K562 (cell line): ENCODE measurements at regions not wholly inside any gene's neighbourhood (a gene's known extent, or its start where the extent isn't known, plus 50 kb on each side); places are given as distances from the start of the nearest gene placed in this dataset.

Experiments used
- ATAC-seq: fragments of 200-7000 bp; cut with Tn5 transposase; 3 replicates; pipeline ENCODE4 v1.9.1; 2020; ENCODE audit warnings: moderate library complexity
- BruUV-seq: library from RNA; stranded (reverse); fragments of 400-500 nt; replicated peaks from 2 replicates; lab custom pipeline; 2021; lab: Mats Ljungman, UMichigan
- CTCF ChIA-PET: fragments of 300-600 bp; formaldehyde crosslinking; extraction: SDS; loops from one replicate; lab custom pipeline; 2021; ENCODE audit warnings: low intra/inter-chr PET ratio; lab: Yijun Ruan, JAX
- POLR2A ChIA-PET: fragments of 300-600, 350-650 bp; sonication (Branson Sonifier 250); formaldehyde crosslinking; extraction: SDS; loops from one replicate; lab custom pipeline; 2021; ENCODE audit warnings: antibody characterized with exemption, inconsistent platforms; lab: Yijun Ruan, JAX
- DNase-seq, 4 experiments: peaks; one replicate each; pipeline versions ENCODE4 v3.0.0 to v3.0.0-alpha.2; 2011 to 2018; ENCODE audit warnings: low spot score in 3 of 4, mixed read lengths in 3 of 4; ENCODE audit errors: extremely low read depth in 1 of 4
- FAIRE-seq: peaks from 2 replicates; lab custom pipeline; 2011; peaks lifted over from hg19 to GRCh38; lab: Jason Lieb, UNC
- H2AFZ ChIP-seq: 2 replicates; pipeline ENCODE4 v1.6.0; 2011; ENCODE audit warnings: low read depth, low read length, control low read depth, inconsistent platforms
- H3K27ac ChIP-seq: fragments of 200-600 bp; 3 replicates; pipeline ENCODE4 v1.8.0; 2011; ENCODE audit warnings: low read depth, mild to moderate bottlenecking, control low read depth, inconsistent platforms, low read length, moderate library complexity, mixed read lengths; ENCODE audit errors: extremely low read depth
- H3K27me3 ChIP-seq, 2 experiments: fragments of 300-600 bp in 1 of 2; 2 replicates in 1 of 2; 3 replicates in 1 of 2; pipeline versions ENCODE4 v1.6.0 to v1.8.0; 2011; ENCODE audit warnings: inconsistent platforms in 2 of 2, low read length in 2 of 2, mild to moderate bottlenecking in 1 of 2, mixed read lengths in 1 of 2, moderate library complexity in 1 of 2; ENCODE audit not compliant: control insufficient read depth in 2 of 2, insufficient read depth in 2 of 2
- H3K36me3 ChIP-seq: fragments of 300-600 bp; 3 replicates; pipeline ENCODE4 v1.8.0; 2011; ENCODE audit warnings: mild to moderate bottlenecking, low read length, inconsistent platforms; ENCODE audit not compliant: control insufficient read depth, insufficient read depth
- H3K4me1 ChIP-seq, 2 experiments: fragments of 200-600 bp in 1 of 2; replicated peaks in 1 of 2; 2 replicates in 1 of 2; 3 replicates in 1 of 2; pipeline versions ENCODE4 v1.5.1 to v1.8.0; 2011; ENCODE audit warnings: inconsistent platforms in 2 of 2, low read length in 2 of 2, mild to moderate bottlenecking in 1 of 2, mixed read lengths in 1 of 2, moderate library complexity in 1 of 2; ENCODE audit not compliant: control insufficient read depth in 2 of 2, insufficient read depth in 2 of 2
- H3K4me2 ChIP-seq: 2 replicates; pipeline ENCODE4 v1.6.1; 2011; ENCODE audit warnings: low read length, control low read depth, inconsistent platforms, mixed read lengths; ENCODE audit not compliant: insufficient read depth
- H3K4me3 ChIP-seq: fragments of 200-600 bp; sonication (generic), shearing (Covaris generic); 2 replicates; pipeline ENCODE4 v1.5.1; 2016; ENCODE audit warnings: control low read depth, inconsistent platforms
- H3K79me2 ChIP-seq: fragments of 200-600 bp; 3 replicates; pipeline ENCODE4 v1.8.0; 2011; ENCODE audit warnings: low read length, inconsistent platforms; ENCODE audit not compliant: control insufficient read depth, insufficient read depth
- H3K9ac ChIP-seq, 2 experiments: 2 replicates each; pipeline versions ENCODE4 v1.6.0 to v1.6.1; 2011; ENCODE audit warnings: low read depth in 2 of 2, low read length in 2 of 2, control low read depth in 1 of 2, inconsistent platforms in 1 of 2, mild to moderate bottlenecking in 1 of 2, mixed read lengths in 1 of 2; ENCODE audit not compliant: insufficient read depth in 1 of 2
- H3K9me1 ChIP-seq: one replicate; pipeline ENCODE4 v1.6.0; 2011; ENCODE audit warnings: inconsistent platforms, mild to moderate bottlenecking, low read length, moderate library complexity; ENCODE audit not compliant: control insufficient read depth, insufficient read depth
- H3K9me3 ChIP-seq: replicated peaks from 2 replicates; pipeline ENCODE4 v1.5.1; 2011; ENCODE audit warnings: low read depth, low read length, inconsistent platforms; ENCODE audit not compliant: control insufficient read depth, insufficient read depth
- H4K20me1 ChIP-seq: replicated peaks from 2 replicates; pipeline ENCODE4 v1.6.1; 2011; ENCODE audit warnings: low read length, inconsistent platforms, mixed read lengths; ENCODE audit not compliant: control insufficient read depth, insufficient read depth
- AFF1 ChIP-seq, 2 experiments: fragments of 450-650 bp; IDR thresholded peaks; 2 replicates each; pipeline ENCODE4 v1.6.1; 2018; ENCODE audit warnings: mild to moderate bottlenecking in 2 of 2, low read depth in 1 of 2; ENCODE audit not compliant: partially characterized antibody in 2 of 2
- CCAR2 ChIP-seq: fragments of 200-400 bp; formaldehyde crosslinking; IDR thresholded peaks from 2 replicates; pipeline ENCODE4 v1.6.1; 2017; ENCODE audit warnings: mild to moderate bottlenecking, low read depth, low read length
- CXXC5 ChIP-seq: fragments of 250-450 bp; sonication (Bioruptor Pico); IDR thresholded peaks from 2 replicates; pipeline ENCODE4 v1.8.0; 2022; ENCODE audit warnings: inconsistent platforms, mild to moderate bottlenecking, moderate library complexity
- GTF2A2 ChIP-seq: IDR thresholded peaks from 2 replicates; pipeline ENCODE4 v1.6.1; 2016; ENCODE audit warnings: mild to moderate bottlenecking, missing genetic modification characterization, missing compliant biosample characterization
- KAT2B ChIP-seq: IDR thresholded peaks from one replicate; pipeline ENCODE4 v1.6.1; 2012; ENCODE audit warnings: low read depth, mild to moderate bottlenecking, control low read depth, inconsistent platforms, low read length, moderate library complexity
- MEF2D ChIP-seq: conservative IDR thresholded peaks from 2 replicates; pipeline ENCODE4 v1.6.1; 2016; ENCODE audit warnings: low read depth, missing genetic modification characterization, missing compliant biosample characterization
- NR2C1 ChIP-seq, 2 experiments: fragments of 450-650 bp; IDR thresholded peaks; 2 replicates each; pipeline ENCODE4 v1.6.1; 2017; ENCODE audit warnings: mild to moderate bottlenecking in 2 of 2, antibody characterized with exemption in 1 of 2, inconsistent platforms in 1 of 2, missing compliant biosample characterization in 1 of 2, missing genetic modification characterization in 1 of 2
- RFX5 ChIP-seq: IDR thresholded peaks from 2 replicates; pipeline ENCODE4 v1.6.1; 2011; ENCODE audit warnings: low read depth, mild to moderate bottlenecking, improper control_type of control experiment, low read length
- SMARCA5 ChIP-seq: fragments of 450-650 bp; IDR thresholded peaks from 2 replicates; pipeline ENCODE4 v1.6.1; 2016
- ZFX ChIP-seq: sonication (generic); formaldehyde crosslinking; IDR thresholded peaks from 2 replicates; pipeline ENCODE4 v1.8.0; 2022; ENCODE audit warnings: mild to moderate bottlenecking, missing genetic modification reagents, moderate library complexity
- ZNF134 ChIP-seq: fragments of 250-450 bp; sonication (Bioruptor Pico); conservative IDR thresholded peaks from 2 replicates; pipeline ENCODE4 v1.4.0; 2020
- ZNF253 ChIP-seq: fragments of 250-450 bp; sonication (Bioruptor Pico); conservative IDR thresholded peaks from 2 replicates; pipeline ENCODE4 v1.6.1; 2021; ENCODE audit warnings: mild to moderate bottlenecking
- ZNF280B ChIP-seq: fragments of 250-450 bp; sonication (Bioruptor Pico); IDR thresholded peaks from 2 replicates; pipeline ENCODE4 v1.5.1; 2021; ENCODE audit warnings: mild to moderate bottlenecking
- ZNF699 ChIP-seq: fragments of 250-450 bp; sonication (Bioruptor Pico); IDR thresholded peaks from 2 replicates; pipeline ENCODE4 v1.8.0; 2021; ENCODE audit warnings: mild to moderate bottlenecking, moderate library complexity; ENCODE audit not compliant: insufficient replicate concordance
- ZSCAN29 ChIP-seq: fragments of 450-650 bp; IDR thresholded peaks from 2 replicates; pipeline ENCODE4 v1.6.1; 2017
- WGBS: fragments of 100-300 bp; shearing (Covaris generic); methylation state at CpG from one replicate; pipeline ENCODE4 v1.1.6; 2016; ENCODE audit warnings: low coverage, mixed read lengths; ENCODE audit not compliant: insufficient coverage; ENCODE audit errors: missing lambda C conversion rate; 5-methylcytosine and 5-hydroxymethylcytosine counted together
- in situ Hi-C: fragments of 300-500 bp; cut with MboI; formaldehyde crosslinking; loops from 4 replicates; pipeline ENCODE4 v1.15.0; 2018; ENCODE audit warnings: inconsistent platforms, mixed read lengths
- intact Hi-C: fragments of 100-400 bp; cut with micrococcal nuclease; formaldehyde crosslinking; loops from 2 replicates; pipeline ENCODE4 v1.14.2; 2022
- TF ChIP-seq, protein P1 (sequence below): sonication (generic); formaldehyde crosslinking; IDR thresholded peaks from 2 replicates; pipeline ENCODE4 v1.8.0; 2023; ENCODE audit warnings: mild to moderate bottlenecking, missing genetic modification reagents

- Histone ChIP-seq H3K27ac (no peak overlapping the region), H3K9me3 (no peaks in the 10 kb centered on the region), H3K4me2 (no peak overlapping the region), H3K27me3 (no peaks in the 10 kb centered on the region), H3K36me3 (no peaks in the 10 kb centered on the region), H3K4me1 (no peaks in the 10 kb centered on the region), H3K9me1 (no peaks in the 10 kb centered on the region), H3K4me3 (no peak overlapping the region), H3K79me2 (no peaks in the 10 kb centered on the region), H3K9ac (no peak overlapping the region), H2AFZ (no peak overlapping the region), H4K20me1 (no peaks in the 10 kb centered on the region)
- WGBS: 0% methylated on average over 3 of the region's 3 CpGs
- intact Hi-C loops: no loop called here
- POLR2A ChIA-PET: no interaction called here
- DNase-seq: no peak
- CTCF ChIA-PET: no interaction called here
- no peak for ATAC-seq
- in situ Hi-C loops: no loop called here
- BruUV-seq: no TSS peak
- FAIRE-seq: no peak
- TF ChIP-seq ZNF253 (CRISPR knock-in tag) (no peak), NR2C1 (IDR thresholded peaks at IDR 0.05) (no peak), NR2C1 (tag; IDR thresholded peaks at IDR 0.05) (no peak), RFX5 (no peak), AFF1 (IDR thresholded peaks at IDR 0.05; ENCODE audit: low read depth in 1 of 2, partially characterized antibody in 2 of 2) (no peak), SMARCA5 (no peak), CXXC5 (CRISPR knock-in tag) (no peak), ZNF699 (no peak), ZSCAN29 (no peak), KAT2B (no peak), ZNF134 (no peak), CCAR2 (no peak), ZNF280B (CRISPR knock-in tag) (no peak), ZFX (CRISPR knock-in tag) (no peak), MEF2D (no peak), GTF2A2 (tag) (no peak)
- TF ChIP-seq, protein P1, sequence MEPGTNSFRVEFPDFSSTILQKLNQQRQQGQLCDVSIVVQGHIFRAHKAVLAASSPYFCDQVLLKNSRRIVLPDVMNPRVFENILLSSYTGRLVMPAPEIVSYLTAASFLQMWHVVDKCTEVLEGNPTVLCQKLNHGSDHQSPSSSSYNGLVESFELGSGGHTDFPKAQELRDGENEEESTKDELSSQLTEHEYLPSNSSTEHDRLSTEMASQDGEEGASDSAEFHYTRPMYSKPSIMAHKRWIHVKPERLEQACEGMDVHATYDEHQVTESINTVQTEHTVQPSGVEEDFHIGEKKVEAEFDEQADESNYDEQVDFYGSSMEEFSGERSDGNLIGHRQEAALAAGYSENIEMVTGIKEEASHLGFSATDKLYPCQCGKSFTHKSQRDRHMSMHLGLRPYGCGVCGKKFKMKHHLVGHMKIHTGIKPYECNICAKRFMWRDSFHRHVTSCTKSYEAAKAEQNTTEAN (CRISPR knock-in tag): no peak
Measured at GRCh38 chr1:106047210-106047609, 1009.3 kb upstream of the PRMT6 start.
